GM21737 (cell line): ENCODE measurements at regions not wholly inside any gene's neighbourhood (a gene's known extent, or its start where the extent isn't known, plus 50 kb on each side); places are given as distances from the start of the nearest gene placed in this dataset.
"Not testable (repeated sequence)": the region's sequence is repeated elsewhere in the genome, so short reads cannot be mapped to it uniquely, and the experiment has no call there.

Experiments
- ATAC-seq: cut with Tn5 transposase; IDR thresholded peaks from one replicate; pipeline ENCODE4 v1.9.1; 2021; ENCODE audit warnings: mild to moderate bottlenecking, moderate library complexity; ENCODE audit not compliant: unreplicated experiment

DNA sequence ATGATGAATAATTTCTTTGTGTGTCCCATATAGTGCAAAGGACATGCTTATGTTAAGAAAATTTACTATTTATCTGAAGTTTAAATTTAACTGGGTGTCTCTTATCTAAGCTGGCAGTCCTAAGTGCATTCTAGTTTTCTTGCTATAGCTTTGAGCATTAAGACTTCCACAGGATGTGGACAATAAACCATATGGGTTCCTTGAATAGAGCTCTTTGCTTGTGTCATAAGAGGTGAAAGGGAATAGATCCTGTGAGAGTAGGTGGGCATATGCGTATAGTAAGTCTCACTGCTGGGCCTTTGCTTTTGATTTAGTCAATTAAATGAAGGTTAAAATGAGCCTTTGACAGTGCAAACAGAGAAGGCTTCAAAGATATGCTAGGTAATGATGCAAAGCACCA is 223.4 kb upstream of the GYPA start:
- ATAC-seq = no peak

GRCh38 chr4:144366425-144366824 is 225.9 kb upstream of the GYPA start:
- no peak for ATAC-seq

DNA sequence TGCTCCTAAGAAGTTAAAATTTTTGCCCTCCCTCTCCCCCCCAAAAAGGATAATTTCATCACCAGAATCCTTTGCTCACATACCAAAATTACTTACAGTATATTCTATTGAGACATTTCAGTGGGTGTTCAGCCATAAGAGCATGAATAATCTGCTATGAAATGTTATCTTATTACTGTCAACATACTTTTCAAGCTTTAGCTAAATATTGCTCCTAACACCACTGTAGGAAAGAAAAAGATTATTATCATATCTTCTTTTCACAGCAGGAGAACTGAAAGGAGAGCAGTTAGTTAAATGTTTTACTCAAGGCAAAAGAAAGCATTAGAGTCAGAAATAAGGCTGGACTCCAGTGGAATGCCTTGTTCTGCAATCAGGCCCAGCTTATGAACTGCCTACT is 231.0 kb upstream of the GYPA start:
- no peak for ATAC-seq

DNA sequence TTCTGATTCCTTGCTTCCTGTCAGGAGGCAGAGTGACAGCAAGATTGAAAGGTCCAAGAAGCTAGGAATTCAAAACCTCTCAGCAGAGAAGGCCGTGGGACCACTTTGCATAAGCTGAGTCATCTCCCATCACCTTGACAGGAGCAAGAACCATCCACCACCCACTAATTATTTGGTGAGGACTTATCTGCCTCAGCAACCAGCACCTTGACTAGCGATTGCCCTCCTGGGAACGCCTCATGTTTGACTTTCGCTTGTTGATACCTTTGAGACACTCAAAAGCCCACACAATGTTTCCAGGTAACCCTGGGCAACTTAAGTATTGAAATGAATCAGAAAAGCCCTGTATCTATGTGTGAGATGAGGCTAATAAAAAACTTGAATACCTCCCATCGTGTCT is 233.5 kb upstream of the GYPA start:
- ATAC-seq = no peak

- ATAC-seq = no peak
Measured at GRCh38 chr4:144376866-144377265, 236.3 kb upstream of the GYPA start.

DNA sequence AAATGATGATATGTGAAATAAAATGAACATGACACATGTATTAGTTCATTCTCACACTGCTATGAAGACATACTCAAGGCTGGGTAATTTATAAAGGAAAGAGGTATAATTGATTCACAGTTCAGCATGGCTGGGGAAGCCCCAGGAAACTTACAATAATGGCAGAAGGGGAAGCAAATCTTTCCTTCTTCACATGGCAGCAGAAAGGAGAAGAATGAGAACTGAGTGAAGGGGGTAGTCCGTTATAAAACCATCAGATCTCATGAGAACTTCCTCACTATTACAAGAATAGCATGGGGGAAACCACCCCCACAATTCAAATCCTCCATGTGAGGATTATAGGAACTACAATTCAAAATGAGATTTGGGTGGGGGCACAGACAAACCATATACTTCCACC is 243.9 kb upstream of the GYPA start:
- no peak for ATAC-seq

DNA sequence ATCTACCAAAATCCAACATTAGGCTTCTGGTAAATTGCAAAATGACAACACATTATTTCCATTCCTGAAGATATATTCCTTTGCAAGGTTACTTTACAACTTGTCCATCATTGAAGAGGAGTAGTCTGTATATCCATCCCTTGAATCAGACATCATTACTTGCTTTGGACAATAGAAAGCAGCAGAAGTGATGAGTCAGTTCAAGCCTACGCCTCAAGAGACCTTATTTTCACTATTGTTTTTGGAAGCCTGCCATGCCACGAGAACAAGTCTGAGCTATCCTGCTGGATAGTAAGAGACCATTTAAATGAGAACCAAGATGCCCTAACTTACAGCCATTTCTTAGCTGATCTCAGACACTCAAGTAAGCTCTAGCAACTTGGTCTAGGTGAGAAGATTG is 246.0 kb upstream of the HHIP start:
- ATAC-seq = peak; percentile 65

GRCh38 chr4:144402176-144402575 is 243.8 kb upstream of the HHIP start:
- no peak for ATAC-seq

- no peak for ATAC-seq
Measured at GRCh38 chr4:144402999-144403398, 243.0 kb upstream of the HHIP start.

GRCh38 chr4:144403893-144404292 is 242.1 kb upstream of the HHIP start:
- no peak for ATAC-seq

- no peak for ATAC-seq
Measured at GRCh38 chr4:144409525-144409924, 236.4 kb upstream of the HHIP start.

- no peak for ATAC-seq
Measured at GRCh38 chr4:144410230-144410783, 235.6 kb upstream of the HHIP start.

DNA sequence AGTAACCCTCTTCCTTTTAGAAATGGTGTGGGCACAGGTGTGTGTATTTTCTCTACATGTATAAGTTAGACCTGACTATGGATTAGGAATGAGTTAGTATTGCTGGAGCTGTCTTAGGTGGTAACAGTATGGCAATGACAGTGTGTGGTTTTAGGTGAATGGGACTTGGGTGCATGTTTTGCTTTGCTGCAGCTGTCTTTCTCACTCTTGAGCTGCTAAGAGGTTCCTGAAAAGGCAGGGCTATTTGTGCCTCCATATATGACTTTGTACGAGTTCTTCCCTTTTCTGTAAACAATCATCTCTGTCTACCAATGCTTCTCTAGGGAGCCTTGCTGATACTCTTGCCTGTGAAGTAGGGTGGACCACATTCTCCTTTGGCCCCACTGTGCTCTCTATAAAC is 234.8 kb upstream of the HHIP start:
- peak; percentile 47 for ATAC-seq

DNA sequence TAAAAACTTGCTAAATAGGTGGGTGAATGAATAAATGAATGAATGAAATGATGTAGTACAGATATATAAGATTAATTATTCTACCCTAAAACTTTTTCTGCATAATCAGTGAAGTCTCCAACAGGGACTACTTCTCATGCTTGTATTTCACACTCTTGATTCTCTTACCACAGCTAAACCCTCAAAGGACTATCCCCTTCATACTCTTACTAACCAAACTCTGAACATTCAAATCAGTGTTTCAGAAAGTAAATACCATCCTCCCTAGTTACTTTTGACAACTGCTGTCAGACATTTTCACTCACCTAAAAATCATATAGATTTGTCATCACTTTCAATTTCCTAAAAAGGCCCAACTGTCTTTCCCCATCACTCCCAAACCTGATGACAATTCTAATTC is 234.3 kb upstream of the HHIP start:
- ATAC-seq = peak; percentile 51

GRCh38 chr4:144421056-144421455 is 224.9 kb upstream of the HHIP start:
- ATAC-seq = no peak

GRCh38 chr4:144421839-144422565 is 224.0 kb upstream of the HHIP start:
- no peak for ATAC-seq

DNA sequence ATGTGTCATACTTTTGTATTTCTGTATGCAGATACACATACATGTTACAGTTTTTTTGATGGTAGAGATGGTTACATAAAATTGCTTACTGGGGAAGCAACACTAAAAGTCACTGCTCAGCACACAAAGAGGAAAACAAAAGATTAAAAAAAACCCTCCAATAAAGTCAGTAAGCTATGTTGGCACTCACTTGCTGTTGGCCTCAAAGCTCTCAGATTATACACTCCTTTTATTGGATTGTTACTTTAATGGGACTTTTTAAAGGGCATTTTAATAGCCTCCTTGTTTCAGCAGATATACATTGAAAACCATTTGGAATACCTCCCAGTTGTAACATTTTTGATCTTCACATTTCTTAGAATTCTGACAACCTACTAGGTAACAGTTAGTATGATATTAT is 222.0 kb upstream of the HHIP start:
- no peak for ATAC-seq

DNA sequence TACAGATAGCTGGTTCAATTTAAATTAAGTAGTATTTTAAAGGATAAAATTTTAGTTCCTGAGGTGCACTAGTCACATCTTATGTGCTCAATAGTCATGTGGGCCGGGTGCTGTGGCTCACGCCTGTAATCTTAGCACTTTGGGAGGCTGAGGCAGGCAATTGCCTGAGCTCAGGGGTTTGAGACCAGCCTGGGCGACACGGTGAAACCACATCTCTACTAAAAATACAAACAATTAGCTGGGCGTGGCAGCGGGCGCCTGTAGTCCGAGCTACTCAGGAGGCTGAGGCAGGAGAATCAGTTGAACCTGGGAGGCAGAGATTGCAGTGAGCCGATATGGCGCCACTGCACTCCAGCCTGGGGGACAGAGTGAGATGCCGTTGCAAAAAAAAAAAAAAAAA is 219.9 kb upstream of the HHIP start:
- not testable (repeated sequence) for ATAC-seq

DNA sequence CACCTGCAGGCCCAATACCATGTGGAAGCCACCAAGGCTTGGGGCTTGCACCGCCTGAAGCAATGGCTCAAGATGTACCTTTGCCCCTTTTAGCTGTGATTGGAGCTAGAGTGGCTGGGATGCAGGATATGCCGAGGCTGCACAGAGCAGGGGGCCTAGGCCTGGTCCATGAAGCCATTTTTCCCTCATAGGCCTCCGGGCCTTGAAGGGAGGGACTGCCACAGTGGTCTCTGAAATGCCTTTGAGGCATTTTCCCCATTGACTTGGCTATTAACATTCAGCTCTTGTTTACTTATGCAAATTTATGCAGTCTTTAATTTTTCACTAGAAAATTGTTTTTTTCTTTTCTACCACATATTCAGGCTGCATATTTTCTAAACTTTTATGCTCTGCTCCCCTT is 203.2 kb upstream of the HHIP start:
- ATAC-seq = no peak

- no peak for ATAC-seq
Measured at GRCh38 chr4:144449611-144450010, 196.3 kb upstream of the HHIP start.

DNA sequence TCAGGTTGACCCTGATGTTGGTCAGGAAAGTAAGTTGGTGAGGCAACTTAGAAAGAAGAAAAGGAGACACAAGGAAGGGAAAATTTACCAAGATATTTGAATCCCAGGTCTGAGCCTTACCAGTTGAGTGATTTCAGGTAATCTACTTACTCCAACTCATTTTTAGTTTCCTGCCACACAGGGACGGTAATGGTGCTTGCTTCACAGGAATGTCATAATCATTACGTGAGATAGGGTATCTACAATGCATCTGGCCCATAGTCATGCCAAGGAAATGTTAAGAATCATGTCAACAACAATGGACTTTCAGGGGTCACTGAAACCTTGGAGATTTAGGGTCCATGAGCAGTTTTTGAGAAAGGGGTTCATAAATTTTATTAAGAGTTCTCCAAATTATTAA is 195.4 kb upstream of the HHIP start:
- no peak for ATAC-seq

- ATAC-seq = no peak
Measured at GRCh38 chr4:144451766-144452450, 194.0 kb upstream of the HHIP start.
